ENCODE measurements at regions not wholly inside any gene's neighbourhood (a gene's known extent, or its start where the extent isn't known, plus 50 kb on each side); places are given as distances from the start of the nearest gene placed in this dataset.

GRCh38 chr13:65844266-65844841 lies 1385.8 kb downstream of the PCDH9 start:
- no peak overlapping the region for H4K91ac ChIP-seq (ENCODE audit: insufficient read length, low read depth, low read length)

More at GRCh38 chr13:65844266-65844841, 1385.8 kb downstream of the PCDH9 start:
- Histone ChIP-seq H3K27ac (ENCODE audit: insufficient read length, low read depth, low read length) (no peak overlapping the region), H4K20me1 (ENCODE audit: control insufficient read depth, insufficient read depth, insufficient read length) (no peaks in the 10 kb centered on the region), H2BK12ac (ENCODE audit: insufficient read length, low read depth, low read length) (no peak overlapping the region), H3K18ac (ENCODE audit: insufficient read length, low read depth, low read length) (no peak overlapping the region), H3K4ac (ENCODE audit: low read depth, low read length) (no peak overlapping the region), H2BK5ac (ENCODE audit: insufficient read length, low read length) (no peak overlapping the region), H2AFZ (ENCODE audit: low read length) (no peak overlapping the region), H3K9me3 (ENCODE audit: control insufficient read depth, low read depth, low read length) (no peaks in the 10 kb centered on the region), H4K8ac (replicated peaks; ENCODE audit: insufficient read length, low read depth, low read length) (no peak overlapping the region), H3K56ac (ENCODE audit: insufficient read length, low read depth, low read length) (no peak overlapping the region), H3K4me1 (ENCODE audit: insufficient read depth, low read length) (no peaks in the 10 kb centered on the region), H3K23me2 (ENCODE audit: insufficient read length, low read depth, low read length, poor library complexity, severe bottlenecking) (no peaks in the 10 kb centered on the region), H3K79me1 (ENCODE audit: insufficient read depth, low read depth, low read length, poor library complexity, severe bottlenecking) (no peaks in the 10 kb centered on the region), H3K79me2 (ENCODE audit: insufficient read depth, low read length) (no peaks in the 10 kb centered on the region), H2BK120ac (ENCODE audit: low read depth, low read length, poor library complexity, severe bottlenecking) (no peak overlapping the region), H4K5ac (ENCODE audit: insufficient read length, low read depth, low read length) (no peak overlapping the region), H2AK5ac (ENCODE audit: insufficient read length, low read length) (no peak overlapping the region), H3K4me2 (ENCODE audit: insufficient read depth, insufficient read length, low read length) (no peak overlapping the region), H3K9ac (ENCODE audit: extremely low read depth, insufficient read length, low read length) (no peak overlapping the region), H3K27me3 (ENCODE audit: insufficient read depth, low read length) (no peaks in the 10 kb centered on the region), H3K14ac (ENCODE audit: insufficient read depth, low read length) (no peak overlapping the region; the same call in 1 of the 2 replicates), H3T11ph (ENCODE audit: low read length) (no peak overlapping the region), H3K23ac (ENCODE audit: insufficient read length, low read depth, low read length) (no peak overlapping the region), H2BK15ac (ENCODE audit: low read depth, low read length) (no peak overlapping the region), H2BK20ac (ENCODE audit: low read depth, low read length, poor library complexity, severe bottlenecking) (no peak overlapping the region)
- no CpG with 5 or more reads among the region's 22 CpGs for WGBS (ENCODE audit: extremely low coverage, insufficient read length, low lambda C conversion rate)
- Mint-ChIP-seq H3K4me3 (no peak overlapping the region), H3K4me1 (no peaks in the 10 kb centered on the region), H3K27ac (no peak overlapping the region), H3K36me3 (ENCODE audit: insufficient read depth in 1 of 3, low read depth in 3 of 3) (no peaks in the 10 kb centered on the region), H3K27me3 (ENCODE audit: low read depth) (peaks cover 2% of the 10 kb centered on the region), H3K9me3 (no peaks in the 10 kb centered on the region; a peak in 1 of 5 replicates)
- no peak for TF ChIP-seq CTCF (conservative IDR thresholded peaks at IDR 0.05)
- no peak for DNase-seq
